22Rv1 (cell line): ENCODE measurements at regions not wholly inside any gene's neighbourhood (a gene's known extent, or its start where the extent isn't known, plus 50 kb on each side); places are given as distances from the start of the nearest gene placed in this dataset.

ENCODE experiments used
- ZFX ChIP-seq: fragments of 450-650 bp; IDR thresholded peaks from 2 replicates; pipeline ENCODE4 v1.6.1; 2017; ENCODE audit warnings: antibody characterized with exemption, borderline replicate concordance
- TF ChIP-seq, protein P1 (sequence below): fragments of 450-650 bp; IDR thresholded peaks from 2 replicates; pipeline ENCODE4 v1.5.1; 2017; ENCODE audit warnings: mild to moderate bottlenecking

DNA sequence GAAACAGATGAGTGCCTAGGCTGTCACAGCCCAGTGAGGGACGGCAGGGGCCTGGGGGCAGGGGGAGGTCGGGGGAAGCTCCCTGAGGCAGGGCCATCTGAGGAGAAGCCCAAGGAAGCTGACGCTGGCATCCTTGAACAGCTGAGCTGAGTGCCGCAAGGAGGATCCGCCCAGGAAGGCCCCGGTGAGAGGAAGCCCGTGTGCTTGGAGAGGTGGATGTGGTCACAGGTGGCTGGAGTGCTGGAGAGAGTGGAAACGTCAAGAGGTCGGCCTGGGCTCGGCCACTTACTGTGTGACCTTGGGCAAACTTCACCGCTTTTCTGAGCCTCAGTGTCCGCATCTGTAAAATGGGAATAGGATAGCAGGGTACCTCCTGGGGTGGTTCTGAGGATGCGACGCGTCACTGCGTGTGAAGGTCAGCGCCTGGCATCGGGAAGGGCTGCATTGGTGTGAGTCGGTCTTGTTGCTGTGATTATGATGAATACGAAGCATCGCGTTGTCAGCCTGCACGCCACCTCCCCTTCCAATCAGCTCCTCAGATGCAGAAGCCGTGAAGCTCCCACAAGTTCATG, 116.1 kb upstream of the PTPN1 start:
- TF ChIP-seq, protein P1, sequence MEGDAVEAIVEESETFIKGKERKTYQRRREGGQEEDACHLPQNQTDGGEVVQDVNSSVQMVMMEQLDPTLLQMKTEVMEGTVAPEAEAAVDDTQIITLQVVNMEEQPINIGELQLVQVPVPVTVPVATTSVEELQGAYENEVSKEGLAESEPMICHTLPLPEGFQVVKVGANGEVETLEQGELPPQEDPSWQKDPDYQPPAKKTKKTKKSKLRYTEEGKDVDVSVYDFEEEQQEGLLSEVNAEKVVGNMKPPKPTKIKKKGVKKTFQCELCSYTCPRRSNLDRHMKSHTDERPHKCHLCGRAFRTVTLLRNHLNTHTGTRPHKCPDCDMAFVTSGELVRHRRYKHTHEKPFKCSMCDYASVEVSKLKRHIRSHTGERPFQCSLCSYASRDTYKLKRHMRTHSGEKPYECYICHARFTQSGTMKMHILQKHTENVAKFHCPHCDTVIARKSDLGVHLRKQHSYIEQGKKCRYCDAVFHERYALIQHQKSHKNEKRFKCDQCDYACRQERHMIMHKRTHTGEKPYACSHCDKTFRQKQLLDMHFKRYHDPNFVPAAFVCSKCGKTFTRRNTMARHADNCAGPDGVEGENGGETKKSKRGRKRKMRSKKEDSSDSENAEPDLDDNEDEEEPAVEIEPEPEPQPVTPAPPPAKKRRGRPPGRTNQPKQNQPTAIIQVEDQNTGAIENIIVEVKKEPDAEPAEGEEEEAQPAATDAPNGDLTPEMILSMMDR: no peak
- no peak for TF ChIP-seq ZFX
